HepG2 (cell line): ENCODE measurements at regions not wholly inside any gene's neighbourhood (a gene's known extent, or its start where the extent isn't known, plus 50 kb on each side); places are given as distances from the start of the nearest gene placed in this dataset.

Source experiments
- ATAC-seq: fragments of 200-7000 bp; cut with Tn5 transposase; 3 replicates; pipeline ENCODE4 v1.9.1; 2020; ENCODE audit warnings: mild to moderate bottlenecking, moderate library complexity
- BruUV-seq: library from RNA; stranded (reverse); fragments of 400-500 nt; replicated peaks from 2 replicates; lab custom pipeline; 2021; lab: Mats Ljungman, UMichigan
- CTCF ChIA-PET: fragments of 300-600 bp; formaldehyde crosslinking; extraction: SDS; loops from one replicate; lab custom pipeline; 2021; ENCODE audit warnings: low total read pairs, inconsistent platforms, low intra/inter-chr PET ratio; lab: Yijun Ruan, JAX
- POLR2A ChIA-PET: fragments of 350-600 bp; sonication (Branson Sonifier 250); formaldehyde crosslinking; loops from one replicate; lab custom pipeline; 2020; ENCODE audit warnings: antibody characterized with exemption, inconsistent platforms; lab: Yijun Ruan, JAX
- DNase-seq: peaks from one replicate; pipeline ENCODE4 v3.0.0-alpha.2; 2015; ENCODE audit warnings: low spot score
- FAIRE-seq: peaks from 3 replicates; lab custom pipeline; 2011; peaks lifted over from hg19 to GRCh38; lab: Jason Lieb, UNC
- H2AFZ ChIP-seq: one replicate; pipeline ENCODE4 v1.6.1; 2011; ENCODE audit warnings: low read length, inconsistent platforms
- H3K27ac ChIP-seq: fragments of 300-600 bp; 3 replicates; pipeline ENCODE4 v1.8.0; 2011; ENCODE audit warnings: mixed run types, mild to moderate bottlenecking, mixed read lengths, low read length, inconsistent platforms; ENCODE audit not compliant: insufficient read depth; ENCODE audit errors: extremely low read length
- H3K27me3 ChIP-seq, 2 experiments: fragments of 200-600 bp in 1 of 2; 2 replicates in 1 of 2; 3 replicates in 1 of 2; pipeline versions ENCODE4 v1.6.0 to v1.8.0; 2011; ENCODE audit warnings: low read length in 2 of 2, mild to moderate bottlenecking in 2 of 2, moderate library complexity in 2 of 2, inconsistent platforms in 1 of 2; ENCODE audit not compliant: insufficient read depth in 2 of 2, control insufficient read depth in 1 of 2
- H3K36me3 ChIP-seq, 2 experiments: fragments of 200-600 bp in 1 of 2; replicated peaks in 1 of 2; 2 replicates in 1 of 2; 3 replicates in 1 of 2; pipeline versions ENCODE4 v1.5.1 to v1.8.0; 2011; ENCODE audit warnings: low read length in 2 of 2, inconsistent platforms in 1 of 2; ENCODE audit not compliant: insufficient read depth in 2 of 2, control insufficient read depth in 1 of 2
- H3K4me1 ChIP-seq: 2 replicates; pipeline ENCODE4 v1.5.1; 2012; ENCODE audit warnings: low read length, inconsistent platforms; ENCODE audit not compliant: insufficient read depth
- H3K4me2 ChIP-seq: 2 replicates; pipeline ENCODE4 v1.6.0; 2011; ENCODE audit warnings: low read depth, low read length, inconsistent platforms
- H3K4me3 ChIP-seq, 3 experiments: fragments of 200-600 bp in 1 of 3; sonication (generic), shearing (Covaris generic) in 1 of 3; replicated peaks in 1 of 3; 2 replicates each; pipeline ENCODE4 v1.5.1; 2011 to 2016; ENCODE audit warnings: low read length in 3 of 3, inconsistent platforms in 2 of 3, low read depth in 2 of 3, mild to moderate bottlenecking in 2 of 3, control low read depth in 1 of 3, mixed read lengths in 1 of 3; ENCODE audit not compliant: insufficient read depth in 1 of 3
- H3K79me2 ChIP-seq: one replicate; pipeline ENCODE4 v1.6.1; 2011; ENCODE audit warnings: low read length, inconsistent platforms; ENCODE audit not compliant: insufficient read depth
- H3K9ac ChIP-seq: 2 replicates; pipeline ENCODE4 v1.6.0; 2011; ENCODE audit warnings: mild to moderate bottlenecking, low read depth, low read length, inconsistent platforms; ENCODE audit not compliant: insufficient read depth
- H3K9me3 ChIP-seq: 2 replicates; pipeline ENCODE4 v1.5.1; 2012; ENCODE audit warnings: mild to moderate bottlenecking, low read length
- H4K20me1 ChIP-seq: 2 replicates; pipeline ENCODE4 v1.6.0; 2011; ENCODE audit warnings: inconsistent platforms, mild to moderate bottlenecking, low read length, moderate library complexity; ENCODE audit not compliant: insufficient read depth
- ARNT2 ChIP-seq: sonication (generic); formaldehyde crosslinking; IDR thresholded peaks from 2 replicates; pipeline ENCODE4 v1.8.0; 2022; ENCODE audit warnings: mild to moderate bottlenecking, low read depth, missing genetic modification reagents, moderate library complexity
- ASH2L ChIP-seq: fragments of 300-600, 200-600 bp; sonication (generic); IDR thresholded peaks from 2 replicates; pipeline ENCODE4 v1.7.0; 2017; ENCODE audit warnings: low read depth, mild to moderate bottlenecking, moderate library complexity, mixed read lengths, low read length; ENCODE audit not compliant: insufficient read length
- EHMT2 ChIP-seq: fragments of 200-600 bp; sonication (generic); IDR thresholded peaks from 2 replicates; pipeline ENCODE4 v1.7.0; 2017; ENCODE audit warnings: antibody characterized with exemption, low read depth, low read length, borderline replicate concordance
- HNF4G ChIP-seq, 2 experiments: sonication (generic) in 1 of 2; formaldehyde crosslinking in 1 of 2; IDR thresholded peaks; 2 replicates each; pipeline versions ENCODE4 v1.4.0 to v1.6.1; 2011 to 2020; ENCODE audit warnings: borderline replicate concordance in 2 of 2, low read depth in 2 of 2, mild to moderate bottlenecking in 2 of 2, low read length in 1 of 2, missing genetic modification reagents in 1 of 2, moderate library complexity in 1 of 2
- HNRNPUL1 ChIP-seq: fragments of 200-400 bp; formaldehyde crosslinking; IDR thresholded peaks from 2 replicates; pipeline ENCODE4 v1.6.1; 2017; ENCODE audit warnings: low read depth, mild to moderate bottlenecking, low read length, moderate library complexity
- SPEN ChIP-seq: sonication (generic); formaldehyde crosslinking; IDR thresholded peaks from 2 replicates; pipeline ENCODE4 v1.5.1; 2020; ENCODE audit warnings: low read depth, mild to moderate bottlenecking, missing genetic modification reagents
- USF2 ChIP-seq, 2 experiments: sonication (generic) in 1 of 2; formaldehyde crosslinking in 1 of 2; IDR thresholded peaks; 2 replicates each; pipeline versions ENCODE4 v1.5.1 to v1.6.1; 2011 to 2020; ENCODE audit warnings: borderline replicate concordance in 1 of 2, low read depth in 1 of 2, low read length in 1 of 2, mild to moderate bottlenecking in 1 of 2, missing genetic modification reagents in 1 of 2, moderate library complexity in 1 of 2
- ZBTB1 ChIP-seq: sonication (generic); formaldehyde crosslinking; IDR thresholded peaks from 2 replicates; pipeline ENCODE4 v1.4.0; 2020; ENCODE audit warnings: missing genetic modification reagents, borderline replicate concordance
- ZBTB26 ChIP-seq: IDR thresholded peaks from 2 replicates; pipeline ENCODE4 v1.6.1; 2016; ENCODE audit warnings: missing compliant biosample characterization, missing genetic modification reagents, borderline replicate concordance
- ZBTB33 ChIP-seq: sonication (generic); formaldehyde crosslinking; IDR thresholded peaks from 2 replicates; pipeline ENCODE4 v1.4.0; 2020; ENCODE audit warnings: missing genetic modification reagents
- ZFP1 ChIP-seq: IDR thresholded peaks from 2 replicates; pipeline ENCODE4 v1.6.1; 2016
- ZFP36 ChIP-seq: fragments of 150-350 bp; IDR thresholded peaks from 2 replicates; pipeline ENCODE4 v1.6.1; 2018; ENCODE audit warnings: borderline replicate concordance, low read length, low read depth; ENCODE audit not compliant: partially characterized antibody
- ZMYM2 ChIP-seq: sonication (generic); formaldehyde crosslinking; IDR thresholded peaks from 2 replicates; pipeline ENCODE4 v1.8.0; 2022; ENCODE audit warnings: mild to moderate bottlenecking, missing genetic modification reagents
- ZNF10 ChIP-seq: sonication (generic); formaldehyde crosslinking; IDR thresholded peaks from 2 replicates; pipeline ENCODE4 v1.4.0; 2020; ENCODE audit warnings: mild to moderate bottlenecking, low read depth, missing genetic modification reagents, borderline replicate concordance
- ZNF441 ChIP-seq: sonication (generic); formaldehyde crosslinking; IDR thresholded peaks from 2 replicates; pipeline ENCODE4 v1.7.0; 2021; ENCODE audit warnings: missing genetic modification reagents, borderline replicate concordance
- ZNF816 ChIP-seq: sonication (generic); formaldehyde crosslinking; IDR thresholded peaks from 2 replicates; pipeline ENCODE4 v1.8.0; 2022; ENCODE audit warnings: missing genetic modification reagents, mild to moderate bottlenecking, borderline replicate concordance
- ZSCAN31 ChIP-seq: sonication (generic); formaldehyde crosslinking; IDR thresholded peaks from 2 replicates; pipeline ENCODE4 v1.5.0; 2020; ENCODE audit warnings: low read depth, mild to moderate bottlenecking, missing genetic modification reagents
- WGBS: methylation state at CpG from one replicate; pipeline ENCODE4 v1.1.6; 2017; ENCODE audit warnings: low lambda C conversion rate; 5-methylcytosine and 5-hydroxymethylcytosine counted together
- in situ Hi-C: cut with HindIII; loops from 2 replicates; pipeline ENCODE4 v1.10.0; 2017; ENCODE audit warnings: low pct_unique_long_range_greater_than_20kb; ENCODE audit not compliant: extremely low pct_ligation_motif_present
- intact Hi-C: fragments of 100-400 bp; cut with micrococcal nuclease; formaldehyde crosslinking; loops from one replicate; pipeline ENCODE4 v1.10.0; 2022; ENCODE audit not compliant: unreplicated experiment

GRCh38 chr2:60064687-60065389 lies 488.6 kb downstream of the BCL11A start (continued):
- no peak for TF ChIP-seq ZNF10
- no peak for TF ChIP-seq ARNT2 (CRISPR knock-in tag)
- no peak for TF ChIP-seq ZBTB1
- no peak for TF ChIP-seq SPEN (CRISPR knock-in tag)
- no peak for TF ChIP-seq ASH2L
- TF ChIP-seq, all 625 proteins: peak for 0

GRCh38 chr2:60058781-60059180 lies 494.7 kb downstream of the BCL11A start:
- 18% methylated on average over 6 of the region's 6 CpGs for WGBS
- no peak for FAIRE-seq
- TF ChIP-seq ZMYM2 (CRISPR knock-in tag): no peak
- TF ChIP-seq HNRNPUL1: no peak
- no peak for TF ChIP-seq ZNF816 (CRISPR knock-in tag)
- no peak for TF ChIP-seq HNF4G (IDR thresholded peaks at IDR 0.05; ENCODE audit: borderline replicate concordance, low read depth, low read length)
- TF ChIP-seq HNF4G (CRISPR knock-in tag; IDR thresholded peaks at IDR 0.05; ENCODE audit: borderline replicate concordance, low read depth): no peak
- TF ChIP-seq ZNF441 (CRISPR knock-in tag): no peak
- TF ChIP-seq USF2 (IDR thresholded peaks at IDR 0.05; ENCODE audit: low read depth, low read length): no peak
- TF ChIP-seq USF2 (CRISPR knock-in tag; IDR thresholded peaks at IDR 0.05; ENCODE audit: borderline replicate concordance): no peak
- no peak for TF ChIP-seq ZSCAN31 (CRISPR knock-in tag)
- TF ChIP-seq ZBTB33: no peak
- no peak for TF ChIP-seq ZFP36
- no peak for TF ChIP-seq ZBTB26 (CRISPR knock-in tag)
- TF ChIP-seq ZFP1: no peak
- no peak for TF ChIP-seq EHMT2

More at GRCh38 chr2:60058781-60059180, 494.7 kb downstream of the BCL11A start:
- intact Hi-C loops (no loop called here), in situ Hi-C loops (no loop called here)
- Histone ChIP-seq H3K27me3 (peaks cover 0 to 5% of the 10 kb centered on the region in 2 experiments; a peak in 2 of 5 replicates), H3K27ac (no peak overlapping the region), H2AFZ (no peak overlapping the region), H3K79me2 (no peaks in the 10 kb centered on the region), H3K36me3 (no peaks in the 10 kb centered on the region), H3K4me2 (no peak overlapping the region), H4K20me1 (no peaks in the 10 kb centered on the region), H3K4me3 (no peak overlapping the region), H3K9ac (no peak overlapping the region), H3K9me3 (no peaks in the 10 kb centered on the region), H3K4me1 (no peaks in the 10 kb centered on the region)
- CTCF ChIA-PET: no interaction called here
- ATAC-seq (no peak), DNase-seq (no peak)
- no TSS peak for BruUV-seq
- POLR2A ChIA-PET: no interaction called here
